Lower lobe of right lung (tissue), 2 donors: ENCODE measurements at regions not wholly inside any gene's neighbourhood (a gene's known extent, or its start where the extent isn't known, plus 50 kb on each side); places are given as distances from the start of the nearest gene placed in this dataset.
A peak's percentile ranks its signal among the peaks of the same experiment; 100 is the strongest.

Source experiments
- ATAC-seq, 2 donors: fragments of 200-7000 bp; cut with Tn5 transposase; one replicate each; pipeline ENCODE4 v1.9.1; 2020 to 2022; ENCODE audit warnings: mild to moderate bottlenecking in 2 of 2, moderate library complexity in 2 of 2
- DNase-seq: peaks from one replicate; pipeline ENCODE4 v3.0.0-alpha.2; 2020
- H3K27ac ChIP-seq: fragments of 200-600 bp; one replicate; pipeline ENCODE4 v1.8.0; 2022
- H3K27me3 ChIP-seq: fragments of 200-600 bp; one replicate; pipeline ENCODE4 v1.8.0; 2022; ENCODE audit warnings: low read depth
- H3K36me3 ChIP-seq: fragments of 200-600 bp; one replicate; pipeline ENCODE4 v1.8.0; 2022; ENCODE audit warnings: mild to moderate bottlenecking
- H3K4me1 ChIP-seq: fragments of 200-600 bp; one replicate; pipeline ENCODE4 v1.8.0; 2022
- H3K4me3 ChIP-seq: fragments of 200-600 bp; one replicate; pipeline ENCODE4 v1.8.0; 2022; ENCODE audit warnings: mild to moderate bottlenecking
- H3K9me3 ChIP-seq: fragments of 200-600 bp; one replicate; pipeline ENCODE4 v1.8.0; 2022
- CTCF ChIP-seq: fragments of 200-600 bp; IDR thresholded peaks from one replicate; pipeline ENCODE4 v1.8.0; 2022; ENCODE audit warnings: antibody characterized with exemption, mild to moderate bottlenecking
- intact Hi-C: fragments of 100-400 bp; cut with DNase I; formaldehyde crosslinking; loops from one replicate; pipeline ENCODE4 v1.11.0; 2022
- donor health status: DM: no; HTN: yes; CAD: no; lungs with severe emphysema.

- TF ChIP-seq CTCF = no peak
- no peaks in the 10 kb centered on the region for H3K27me3 ChIP-seq
- H3K4me1 ChIP-seq = peaks cover 47% of the 10 kb centered on the region
- ATAC-seq = peak; percentile 21 to 28
- no peaks in the 10 kb centered on the region for H3K9me3 ChIP-seq
- DNase-seq = no peak
- H3K27ac ChIP-seq = peak overlapping the region; percentile 21
- intact Hi-C loops = no loop called here
- no peak overlapping the region for H3K4me3 ChIP-seq
- no peaks in the 10 kb centered on the region for H3K36me3 ChIP-seq
Measured at GRCh38 chr5:82352146-82352791, 74.1 kb upstream of the RPS23 start.

GRCh38 chr5:82351754-82352145 is 73.6 kb upstream of the RPS23 start:
- H3K9me3 ChIP-seq = no peaks in the 10 kb centered on the region
- peak; percentile 76 for TF ChIP-seq CTCF
- DNase-seq (no peak), ATAC-seq (peak; percentile 88 to 90)
- H3K27ac ChIP-seq = peak overlapping the region; percentile 21
- intact Hi-C loops = no loop called here
- H3K27me3 ChIP-seq = no peaks in the 10 kb centered on the region
- H3K4me3 ChIP-seq = no peak overlapping the region
- H3K4me1 ChIP-seq = peaks cover 42% of the 10 kb centered on the region
- H3K36me3 ChIP-seq = no peaks in the 10 kb centered on the region

DNA sequence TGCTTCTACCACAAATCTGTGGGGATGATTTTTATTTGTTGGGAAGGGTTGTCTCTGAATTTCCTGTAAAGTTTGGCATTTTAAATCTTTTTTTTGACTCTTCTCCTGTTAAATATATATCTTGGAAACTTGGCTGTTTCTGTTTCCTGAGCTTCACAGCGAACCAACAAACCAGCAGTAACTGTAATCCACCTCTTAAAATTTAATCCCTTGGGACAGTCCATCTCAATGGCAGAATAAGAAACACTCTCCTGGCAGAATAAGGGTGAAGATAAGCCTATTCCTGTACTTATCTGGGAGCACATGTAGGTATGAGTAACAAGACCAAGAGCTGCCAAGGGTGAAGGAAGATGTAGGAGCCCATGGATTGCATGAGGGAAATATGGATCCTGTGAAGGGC is 73.1 kb upstream of the RPS23 start:
- intact Hi-C loops = no loop called here
- H3K27ac ChIP-seq = no peak overlapping the region

DNA sequence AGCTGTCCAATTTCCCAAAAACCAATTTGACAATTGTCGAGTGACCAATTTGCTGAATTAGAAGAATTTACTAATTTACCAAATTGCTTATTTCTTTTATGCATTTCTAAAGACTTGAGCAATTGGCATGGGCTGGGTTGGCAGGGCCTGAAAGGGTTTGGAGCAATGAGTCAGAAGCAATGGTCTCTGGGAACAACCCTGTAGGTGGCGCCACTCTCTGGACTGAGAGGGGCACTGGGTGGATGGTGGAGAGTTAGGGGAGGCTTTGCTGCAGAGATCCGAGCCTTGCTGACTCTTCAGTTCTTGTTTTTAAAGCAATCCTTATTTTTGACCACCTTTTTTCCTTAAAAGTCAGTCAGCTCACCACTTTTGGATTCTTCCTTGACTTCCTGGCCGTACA is 71.5 kb upstream of the RPS23 start:
- Histone ChIP-seq H3K27me3 (no peaks in the 10 kb centered on the region), H3K4me1 (peaks cover 32% of the 10 kb centered on the region), H3K27ac (no peak overlapping the region), H3K36me3 (no peaks in the 10 kb centered on the region), H3K4me3 (no peak overlapping the region), H3K9me3 (no peaks in the 10 kb centered on the region)
- ATAC-seq (no peak), DNase-seq (no peak)
- peak; percentile 41 for TF ChIP-seq CTCF
- intact Hi-C loops = no loop called here

More for the DNA sequence above, 73.1 kb upstream of the RPS23 start:
- peaks cover 37% of the 10 kb centered on the region for H3K4me1 ChIP-seq
- H3K9me3 ChIP-seq = no peaks in the 10 kb centered on the region
- ATAC-seq (no peak), DNase-seq (no peak)
- H3K36me3 ChIP-seq = no peaks in the 10 kb centered on the region
- H3K27me3 ChIP-seq = no peaks in the 10 kb centered on the region
- TF ChIP-seq CTCF = no peak
- H3K4me3 ChIP-seq = no peak overlapping the region

DNA sequence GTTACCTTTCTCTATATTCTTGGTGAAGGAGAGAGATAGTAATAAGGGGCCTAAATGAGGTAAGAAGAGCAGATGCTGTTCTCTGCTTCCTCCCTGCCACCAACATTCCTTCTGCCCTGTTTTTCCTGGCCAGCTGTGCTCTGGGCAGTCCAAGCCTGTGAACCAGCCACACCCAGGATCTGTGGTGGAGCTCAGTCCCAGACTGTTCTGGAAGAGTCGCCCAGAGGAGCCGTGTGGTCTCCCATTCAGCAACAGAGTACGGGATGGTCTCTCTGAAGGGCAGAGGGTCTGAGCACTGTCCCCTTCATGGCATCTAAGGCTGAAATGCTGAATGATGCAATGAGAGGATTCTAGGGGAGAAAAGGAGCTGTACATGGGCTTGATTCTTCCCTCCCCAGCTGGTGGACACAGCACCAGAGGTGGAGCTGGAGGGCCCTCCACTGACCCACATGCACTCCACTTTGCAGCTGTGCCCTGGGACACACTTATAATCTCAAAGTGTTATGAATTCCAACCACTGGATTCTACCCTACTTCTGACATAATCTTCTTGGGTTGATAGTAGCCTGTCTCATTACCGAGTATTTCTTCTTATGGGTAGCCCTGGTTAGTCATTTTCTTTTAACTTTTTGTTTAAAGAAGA is 70.8 kb upstream of the RPS23 start:
- peaks cover 32% of the 10 kb centered on the region for H3K4me1 ChIP-seq
- no peaks in the 10 kb centered on the region for H3K27me3 ChIP-seq
- no peak for TF ChIP-seq CTCF
- ATAC-seq (no peak), DNase-seq (no peak)
- H3K36me3 ChIP-seq = no peaks in the 10 kb centered on the region
- no peak overlapping the region for H3K27ac ChIP-seq
- intact Hi-C loops = no loop called here
- no peak overlapping the region for H3K4me3 ChIP-seq
- H3K9me3 ChIP-seq = no peaks in the 10 kb centered on the region
